HS-27A (cell line): ENCODE measurements at regions not wholly inside any gene's neighbourhood (a gene's known extent, or its start where the extent isn't known, plus 50 kb on each side); places are given as distances from the start of the nearest gene placed in this dataset.
"Not testable (repeated sequence)": the region's sequence is repeated elsewhere in the genome, so short reads cannot be mapped to it uniquely, and the experiment has no call there.

Source experiments
- DNase-seq: peaks from one replicate; pipeline ENCODE4 v3.0.0-alpha.2; 2012; ENCODE audit warnings: low read depth, missing footprints

DNA sequence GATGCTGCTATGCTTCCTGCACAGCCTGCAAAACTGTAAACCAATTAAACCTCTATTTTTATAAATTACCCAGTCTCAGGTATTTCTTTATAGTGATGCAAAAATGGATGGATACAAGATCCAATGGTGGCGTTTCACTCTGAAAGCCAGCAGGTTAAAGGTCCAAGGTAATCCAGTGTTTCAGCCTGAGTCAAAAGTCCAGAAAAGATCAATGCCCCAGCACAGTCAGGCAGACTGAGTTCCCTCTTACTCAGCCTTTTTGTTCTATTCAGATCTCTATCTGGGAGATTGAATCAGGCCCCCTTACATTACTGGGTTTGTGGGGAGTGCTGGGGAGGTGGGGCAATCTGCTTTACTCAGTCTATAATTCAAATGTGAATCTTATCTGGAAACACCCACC lies 464.5 kb downstream of the GXYLT1 start:
- no peak for DNase-seq

DNA sequence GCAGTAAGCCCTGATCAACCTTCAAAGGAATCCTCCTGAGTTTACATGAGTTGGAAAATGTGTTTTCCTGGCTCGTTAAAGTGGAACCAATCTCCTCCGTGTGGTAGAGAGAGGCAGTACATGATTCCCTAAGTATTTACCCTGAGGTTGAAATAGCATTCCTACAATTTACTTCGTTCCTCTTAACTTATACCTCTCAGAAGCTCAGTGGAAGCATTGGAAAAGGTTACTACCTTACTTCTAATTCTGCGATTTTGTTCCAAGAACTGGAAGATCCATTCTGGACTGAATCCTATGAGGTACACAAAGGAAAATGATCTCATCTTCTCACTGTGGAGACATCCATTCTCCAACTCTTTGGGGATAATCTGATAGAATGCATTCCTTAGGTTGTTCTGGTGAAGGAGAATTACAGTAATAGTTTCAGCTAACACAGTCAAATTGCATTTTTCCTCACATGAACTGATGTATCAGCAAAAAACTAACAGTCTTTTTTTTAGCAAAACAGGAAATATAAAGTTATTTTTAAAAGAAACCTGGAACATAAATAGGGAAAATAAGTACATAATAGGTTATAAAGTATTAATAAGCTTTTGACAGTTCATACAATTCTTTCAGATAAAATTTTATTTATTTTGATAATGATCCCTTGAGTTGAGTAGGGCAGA lies 475.6 kb downstream of the PDZRN4 start:
- no peak for DNase-seq

DNA sequence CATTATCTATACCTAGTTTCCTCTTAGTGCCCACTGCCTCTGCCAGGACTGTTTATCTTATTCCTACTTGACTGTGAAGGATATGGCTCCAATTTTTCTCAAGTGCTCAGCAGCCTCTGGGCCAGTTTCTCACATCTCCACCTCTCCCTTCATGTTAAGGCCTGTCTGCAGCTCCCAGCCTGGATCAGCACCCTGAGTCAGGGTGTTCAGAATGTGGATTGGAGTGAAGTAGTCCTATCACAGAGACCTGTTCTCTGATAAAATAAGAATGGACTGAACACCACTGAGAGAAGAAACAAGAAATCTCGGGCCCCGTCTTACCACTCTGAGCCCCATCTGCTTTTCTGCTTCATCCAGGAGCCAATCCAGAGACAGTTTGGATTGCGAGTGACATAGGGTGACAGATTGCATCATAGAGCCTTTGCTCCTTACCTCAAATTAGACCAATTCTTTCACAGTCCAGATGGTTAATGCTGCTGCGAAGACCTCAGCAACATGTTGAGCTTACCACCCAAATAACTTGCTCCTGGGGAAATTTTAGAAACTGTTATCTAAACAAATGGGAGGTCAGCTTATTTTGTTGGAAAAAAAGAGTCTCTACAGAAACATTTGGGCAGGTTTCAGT lies 473.1 kb downstream of the PDZRN4 start:
- DNase-seq: no peak

DNA sequence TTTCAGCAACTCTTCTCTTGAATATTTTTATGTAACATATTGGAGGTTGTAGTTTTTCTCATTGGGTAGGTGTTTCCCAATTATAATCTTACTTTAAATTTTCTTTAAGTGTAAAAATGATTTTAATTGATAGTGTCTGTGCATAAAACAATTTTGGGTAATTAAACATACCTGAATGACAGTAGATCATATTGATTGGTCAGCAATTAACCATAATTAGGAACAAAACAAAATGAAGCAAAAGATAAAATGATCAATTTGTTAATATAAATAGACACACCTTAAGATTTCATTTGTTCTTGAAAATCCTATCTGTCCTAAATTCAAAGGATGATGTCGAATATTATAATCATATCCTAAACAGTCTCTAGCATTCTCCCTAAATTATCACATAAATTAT lies 468.3 kb downstream of the PDZRN4 start:
- no peak for DNase-seq

DNA sequence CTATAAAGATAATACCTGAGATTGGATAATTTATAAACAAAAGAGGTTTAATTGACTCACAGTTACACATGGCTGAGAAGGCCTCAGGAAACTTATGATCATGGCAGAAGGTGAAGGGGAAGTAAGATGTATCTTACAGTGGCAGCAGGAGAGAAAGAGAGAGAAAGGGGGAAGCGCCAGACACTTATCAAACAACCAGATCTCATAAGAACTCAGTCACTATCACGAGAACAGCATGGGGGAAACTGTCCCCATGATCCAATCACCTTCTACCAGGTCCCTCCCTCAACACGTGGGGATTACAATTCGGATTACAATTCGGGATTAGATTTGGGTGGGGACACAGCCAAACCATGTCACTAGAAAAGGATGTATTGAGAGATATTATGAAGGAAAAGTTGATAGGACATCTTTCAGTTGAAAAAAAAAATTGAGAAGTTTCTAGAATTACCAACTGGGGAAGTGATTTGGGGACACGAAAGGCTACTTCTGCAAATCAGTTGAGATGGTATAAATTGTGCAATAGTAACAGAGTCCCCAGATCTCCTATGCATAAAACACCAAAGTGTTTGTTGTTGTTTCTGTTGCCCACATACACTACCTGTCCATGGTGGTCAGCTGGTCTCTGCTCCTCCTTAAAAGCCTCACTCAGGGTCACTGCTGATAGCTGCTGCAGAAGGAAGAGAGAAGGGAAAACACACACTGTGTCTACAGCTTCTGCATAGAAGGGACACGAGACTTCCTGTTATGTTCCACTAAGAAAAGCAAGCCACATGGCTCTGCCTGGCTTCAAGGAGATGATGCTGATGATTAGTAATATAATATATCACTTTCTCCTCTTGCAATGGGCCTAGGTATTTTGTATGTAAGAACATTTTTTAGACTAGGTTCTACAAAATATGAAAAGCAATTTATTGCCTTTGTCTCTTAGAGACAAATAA lies 465.5 kb downstream of the PDZRN4 start:
- DNase-seq: no peak

DNA sequence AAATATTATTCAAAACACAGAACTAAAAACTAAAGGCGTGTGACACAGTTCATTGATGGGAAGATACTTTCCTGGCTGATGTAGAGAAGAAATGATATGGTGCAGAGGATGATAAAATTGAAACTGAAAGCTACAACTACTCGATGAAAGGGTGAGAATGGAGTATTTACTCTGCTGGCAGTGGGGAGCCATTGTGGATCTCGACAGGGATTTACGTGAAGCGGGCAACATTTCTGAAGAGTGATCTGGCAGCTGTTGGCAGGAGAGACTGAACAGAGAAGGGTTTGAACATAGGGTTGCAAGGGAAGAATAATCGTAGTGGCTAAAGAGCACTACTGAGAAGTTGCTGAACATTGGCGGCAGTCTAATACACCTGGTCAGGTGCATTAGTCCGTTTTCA lies 464.9 kb downstream of the PDZRN4 start:
- DNase-seq: no peak

DNA sequence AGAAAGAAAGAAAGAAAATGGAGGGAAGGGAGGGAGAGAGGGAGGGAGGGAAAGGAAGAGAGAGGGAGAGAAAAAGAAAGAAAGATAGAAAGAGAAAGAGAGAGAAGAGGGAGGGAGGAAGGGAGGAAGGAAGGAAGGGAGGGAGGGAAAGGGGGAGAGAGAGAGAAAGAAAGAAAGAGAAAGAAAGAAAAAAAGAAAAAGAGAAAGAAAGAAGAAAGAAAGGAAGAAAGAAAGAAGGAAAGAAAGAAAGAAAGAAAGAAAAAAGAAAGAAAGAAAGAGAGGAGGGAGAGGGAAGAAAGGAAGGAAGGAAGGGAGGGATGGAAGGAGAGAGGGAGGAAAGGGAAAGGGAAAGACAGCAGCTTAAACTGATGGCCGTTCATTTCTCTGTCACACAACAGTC lies 457.5 kb downstream of the PDZRN4 start:
- no peak for DNase-seq

DNA sequence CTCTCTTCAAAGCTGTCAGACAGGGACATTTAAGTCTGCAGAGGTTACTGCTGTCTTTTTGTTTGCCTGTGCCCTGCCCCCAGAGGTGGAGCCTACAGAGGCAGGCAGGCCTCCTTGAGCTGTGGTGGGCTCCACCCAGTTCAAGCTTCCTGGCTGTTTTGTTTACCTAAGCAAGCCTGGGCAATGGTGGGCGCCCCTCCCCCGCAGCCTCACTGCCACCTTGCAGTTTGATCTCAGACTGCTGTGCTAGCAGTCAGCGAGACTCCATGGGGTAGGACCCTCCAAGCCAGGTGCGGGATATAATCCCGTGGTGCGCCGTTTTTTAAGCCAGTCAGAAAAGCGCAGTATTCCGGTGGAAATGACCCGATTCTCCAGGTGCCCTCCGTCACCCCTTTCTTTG lies 454.7 kb downstream of the PDZRN4 start:
- DNase-seq: not testable (repeated sequence)

DNA sequence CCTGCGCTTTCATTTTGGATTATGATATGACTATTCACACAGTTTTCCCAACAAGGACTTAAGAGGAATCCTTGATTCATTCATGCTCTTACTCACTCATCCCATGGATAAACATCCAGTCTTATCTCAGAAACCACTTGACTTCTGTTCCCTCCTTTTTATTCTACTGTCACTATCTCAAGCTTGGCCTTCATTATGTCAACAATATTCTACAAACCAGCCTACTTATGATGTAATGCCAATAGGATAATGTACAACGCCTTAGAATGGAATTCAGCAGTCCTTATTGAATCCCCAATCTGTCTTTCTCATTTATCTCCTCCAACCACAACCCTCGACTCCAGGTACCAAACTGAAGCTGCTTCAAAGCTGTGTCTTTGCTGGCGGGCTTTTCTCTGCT lies 448.5 kb downstream of the PDZRN4 start:
- no peak for DNase-seq

DNA sequence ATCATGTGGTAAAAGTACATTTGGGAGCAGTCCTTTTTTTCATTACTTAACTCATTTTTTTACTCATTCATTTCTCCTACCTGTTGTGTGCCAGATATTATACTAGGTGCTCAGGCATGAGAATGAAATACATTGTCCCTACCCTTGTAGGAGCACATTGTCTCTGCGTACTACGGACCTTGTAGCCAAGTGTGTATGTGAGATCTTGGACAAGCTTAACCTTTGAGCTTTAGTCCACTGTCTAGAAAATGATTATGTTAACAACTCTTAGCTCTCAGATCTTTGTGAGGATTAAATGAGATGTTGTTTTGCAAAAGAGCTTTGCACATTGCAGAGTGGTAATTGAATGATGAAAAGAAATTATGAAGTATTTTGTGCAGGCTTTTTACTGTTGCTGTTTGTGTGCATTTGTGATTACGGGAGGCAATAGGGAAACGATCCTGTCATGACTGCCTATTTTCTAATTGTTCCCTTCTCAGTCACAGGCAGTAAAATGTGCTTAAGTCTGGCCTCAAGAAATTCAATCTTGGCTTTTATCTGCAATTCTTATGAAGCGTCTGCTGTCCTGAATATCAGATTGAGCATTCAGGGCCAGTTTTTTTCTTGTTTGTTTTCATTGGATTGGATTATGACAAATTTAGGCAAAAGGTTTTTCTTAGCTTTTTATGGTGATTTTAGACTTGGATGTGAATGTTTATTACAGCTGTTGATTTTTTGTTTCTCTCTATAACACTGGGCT lies 447.7 kb downstream of the PDZRN4 start:
- no peak for DNase-seq

DNA sequence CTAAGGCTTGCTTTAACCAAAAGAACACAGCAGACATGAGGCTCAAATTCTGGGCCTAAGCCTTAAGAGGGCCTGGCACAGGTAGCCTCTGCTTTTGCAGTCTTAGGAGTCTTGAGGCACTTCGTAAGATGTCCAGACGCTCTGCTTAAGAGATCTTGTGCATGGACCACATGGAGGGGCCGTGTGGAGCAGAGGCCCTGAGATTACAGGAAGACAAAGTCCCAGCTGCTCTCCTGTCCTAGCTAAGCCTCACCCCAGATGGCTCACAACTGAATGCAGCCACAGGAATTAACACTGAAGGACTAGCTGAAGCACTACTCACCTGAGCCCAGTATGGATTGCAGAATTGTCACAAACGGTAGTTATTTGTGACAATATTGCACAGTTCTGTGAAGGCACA lies 446.0 kb downstream of the PDZRN4 start:
- no peak for DNase-seq

DNA sequence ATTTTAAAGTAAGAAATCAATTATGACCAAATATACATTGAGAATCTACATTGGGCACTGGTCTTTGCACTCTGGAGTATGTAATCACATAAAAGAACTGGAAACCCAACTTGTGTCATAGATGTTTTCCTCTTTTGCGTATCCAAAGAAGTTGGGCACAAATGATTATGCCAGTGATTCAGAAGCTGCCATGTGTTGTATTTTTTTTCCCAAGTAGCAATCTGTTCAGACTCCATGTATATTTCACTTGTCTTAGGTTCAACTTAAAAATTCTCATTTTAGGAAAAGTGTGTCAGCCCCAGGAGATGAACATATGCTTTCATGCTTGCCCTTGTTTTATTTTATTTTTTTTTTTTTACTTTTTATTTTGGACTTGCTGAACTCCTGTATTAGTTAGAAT lies 441.5 kb downstream of the PDZRN4 start:
- DNase-seq: no peak

DNA sequence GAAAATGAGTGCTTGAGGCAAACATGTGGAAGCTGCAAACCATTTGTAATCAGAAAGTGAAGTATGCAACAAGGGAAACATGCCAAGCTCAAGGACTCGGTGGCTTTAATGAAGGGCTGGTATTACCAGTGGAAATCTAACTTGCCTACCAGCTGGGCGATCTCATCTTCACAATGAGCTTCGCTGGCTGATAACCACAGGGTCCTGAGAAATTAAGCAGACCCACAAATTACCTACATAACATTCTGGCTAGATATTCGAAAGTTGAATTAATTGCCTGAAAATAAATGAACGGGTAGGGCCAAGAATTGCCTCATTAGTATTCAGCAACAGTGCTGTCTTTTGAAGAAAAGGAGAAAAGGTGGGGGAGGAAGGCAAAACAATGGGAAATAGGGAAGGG lies 439.4 kb downstream of the PDZRN4 start:
- DNase-seq: no peak

DNA sequence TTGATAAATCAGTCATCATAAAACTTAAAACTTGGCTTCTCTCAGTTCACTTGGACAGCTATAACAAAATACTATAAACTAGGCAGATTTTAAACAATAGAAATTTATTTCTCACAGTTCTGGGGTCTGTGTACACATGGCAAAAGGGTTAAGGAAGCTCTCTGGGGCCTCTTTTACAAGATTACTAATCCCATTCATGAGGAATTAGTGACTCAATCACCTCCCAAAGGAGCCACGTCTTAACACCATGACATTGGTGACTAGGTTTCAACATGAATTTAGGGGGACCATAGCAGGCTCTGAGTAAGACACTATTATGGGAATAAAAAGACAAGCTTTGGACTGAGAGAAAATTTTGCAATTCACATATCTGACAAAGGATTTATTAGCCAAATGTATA lies 436.5 kb downstream of the PDZRN4 start:
- DNase-seq: no peak
